NCI-H2107 treated with DMSO at 0.1 percent for 48 hours (cell line): ENCODE measurements at regions not wholly inside any gene's neighbourhood (a gene's known extent, or its start where the extent isn't known, plus 50 kb on each side); places are given as distances from the start of the nearest gene placed in this dataset.
"Not testable (repeated sequence)": the region's sequence is repeated elsewhere in the genome, so short reads cannot be mapped to it uniquely, and the experiment has no call there.

Experiments used
- DNase-seq: peaks from one replicate; lab custom pipeline; 2025; ENCODE audit not compliant: unreplicated experiment; lab: John Stamatoyannopoulos, UW

- DNase-seq: no peak
Observed at GRCh38 chr10:129046962-129047361, 420.1 kb upstream of the MGMT start.

- DNase-seq: no peak
Observed at GRCh38 chr10:129047600-129047999, 419.4 kb upstream of the MGMT start.

GRCh38 chr10:129048513-129048912 is 418.5 kb upstream of the MGMT start:
- DNase-seq: no peak

- no peak for DNase-seq
Observed at GRCh38 chr10:129049501-129049900, 417.5 kb upstream of the MGMT start.

- DNase-seq: no peak
Observed at GRCh38 chr10:129055225-129055624, 411.8 kb upstream of the MGMT start.

- DNase-seq: no peak
Observed at GRCh38 chr10:129055986-129056385, 411.1 kb upstream of the MGMT start.

GRCh38 chr10:129056734-129057689 is 410.0 kb upstream of the MGMT start:
- DNase-seq: no peak

- DNase-seq: no peak
Observed at GRCh38 chr10:129057856-129058663, 409.0 kb upstream of the MGMT start.

GRCh38 chr10:129058664-129059155 is 408.3 kb upstream of the MGMT start:
- no peak for DNase-seq

GRCh38 chr10:129059977-129060376 is 407.1 kb upstream of the MGMT start:
- DNase-seq: no peak

- DNase-seq: no peak
Observed at GRCh38 chr10:129063212-129063611, 403.8 kb upstream of the MGMT start.

- no peak for DNase-seq
Observed at GRCh38 chr10:129063877-129064276, 403.2 kb upstream of the MGMT start.

- not testable (repeated sequence) for DNase-seq
Observed at GRCh38 chr10:129066529-129066928, 400.5 kb upstream of the MGMT start.

GRCh38 chr10:129071411-129071810 is 395.6 kb upstream of the MGMT start:
- not testable (repeated sequence) for DNase-seq

- no peak for DNase-seq
Observed at GRCh38 chr10:129074939-129075338, 392.1 kb upstream of the MGMT start.

- no peak for DNase-seq
Observed at GRCh38 chr10:129075508-129075907, 391.5 kb upstream of the MGMT start.

- no peak for DNase-seq
Observed at GRCh38 chr10:129075927-129076326, 391.1 kb upstream of the MGMT start.

GRCh38 chr10:129078346-129078745 is 388.7 kb upstream of the MGMT start:
- DNase-seq: no peak

- no peak for DNase-seq
Observed at GRCh38 chr10:129078746-129079145, 388.3 kb upstream of the MGMT start.

- no peak for DNase-seq
Observed at GRCh38 chr10:129079705-129080104, 387.3 kb upstream of the MGMT start.

GRCh38 chr10:129085811-129086210 is 381.2 kb upstream of the MGMT start:
- DNase-seq: no peak

GRCh38 chr10:129089341-129089740 is 377.7 kb upstream of the MGMT start:
- DNase-seq: no peak
